ENCODE measurements at regions not wholly inside any gene's neighbourhood (a gene's known extent, or its start where the extent isn't known, plus 50 kb on each side); places are given as distances from the start of the nearest gene placed in this dataset.

DNA sequence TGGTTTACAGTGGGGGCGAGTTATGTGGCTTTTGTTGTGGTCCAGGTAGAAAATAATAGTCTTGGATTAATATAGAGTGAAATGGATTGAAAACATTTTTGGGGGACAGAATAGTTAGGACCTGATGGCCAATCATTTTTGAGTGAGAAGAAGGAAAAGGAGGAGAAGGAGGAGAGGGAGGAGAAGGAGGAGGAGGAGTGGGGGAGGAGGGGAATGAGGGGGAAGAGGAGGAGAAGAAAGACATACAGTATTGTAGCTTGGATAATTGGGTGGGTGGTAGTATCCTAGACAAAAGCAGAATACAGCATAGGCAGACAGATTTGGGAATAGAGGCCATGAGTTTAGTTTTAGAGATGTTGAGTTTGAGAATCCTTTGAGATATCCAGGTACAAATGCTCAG is 101.6 kb downstream of the GATA6 start:
- DNase-seq, result no peak
- in situ Hi-C loops (cut with MboI; ENCODE audit: low pct_unique_long_range_greater_than_20kb, low sequenced_read_pairs), result no loop called here

- in situ Hi-C loops (cut with MboI; ENCODE audit: low pct_unique_long_range_greater_than_20kb, low sequenced_read_pairs), result no loop called here
- DNase-seq, result no peak
These were observed 99.3 kb downstream of the GATA6 start for GRCh38 chr18:22268641-22269128.

DNA sequence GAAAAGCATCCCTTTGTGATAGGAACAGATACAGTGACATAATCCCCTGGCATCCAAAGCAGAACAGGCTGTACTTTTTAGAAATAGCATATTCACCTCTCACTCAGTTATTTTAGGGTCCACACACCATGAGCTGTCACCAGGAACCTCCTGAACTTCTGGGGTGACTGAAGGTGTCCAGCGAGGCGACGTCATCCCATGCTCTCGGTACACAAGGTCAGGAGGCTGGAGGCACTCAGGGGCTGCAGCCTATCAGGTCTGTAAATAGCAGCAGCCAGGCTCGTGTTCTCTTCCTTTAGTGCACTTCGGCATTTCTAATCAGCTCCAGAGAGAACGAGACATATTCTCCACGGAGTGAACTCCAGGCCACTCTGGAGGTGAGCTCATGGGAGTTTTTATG is 98.3 kb downstream of the GATA6 start:
- DNase-seq, result no peak
- in situ Hi-C loops (cut with MboI; ENCODE audit: low pct_unique_long_range_greater_than_20kb, low sequenced_read_pairs), result no loop called here

- in situ Hi-C loops (cut with MboI; ENCODE audit: low pct_unique_long_range_greater_than_20kb, low sequenced_read_pairs), result no loop called here
- DNase-seq, result no peak
These were observed 97.8 kb downstream of the GATA6 start for GRCh38 chr18:22267225-22267624.

- in situ Hi-C loops (cut with MboI; ENCODE audit: low pct_unique_long_range_greater_than_20kb, low sequenced_read_pairs), result no loop called here
- DNase-seq, result no peak
These were observed 96.4 kb downstream of the GATA6 start for GRCh38 chr18:22265838-22266237.

DNA sequence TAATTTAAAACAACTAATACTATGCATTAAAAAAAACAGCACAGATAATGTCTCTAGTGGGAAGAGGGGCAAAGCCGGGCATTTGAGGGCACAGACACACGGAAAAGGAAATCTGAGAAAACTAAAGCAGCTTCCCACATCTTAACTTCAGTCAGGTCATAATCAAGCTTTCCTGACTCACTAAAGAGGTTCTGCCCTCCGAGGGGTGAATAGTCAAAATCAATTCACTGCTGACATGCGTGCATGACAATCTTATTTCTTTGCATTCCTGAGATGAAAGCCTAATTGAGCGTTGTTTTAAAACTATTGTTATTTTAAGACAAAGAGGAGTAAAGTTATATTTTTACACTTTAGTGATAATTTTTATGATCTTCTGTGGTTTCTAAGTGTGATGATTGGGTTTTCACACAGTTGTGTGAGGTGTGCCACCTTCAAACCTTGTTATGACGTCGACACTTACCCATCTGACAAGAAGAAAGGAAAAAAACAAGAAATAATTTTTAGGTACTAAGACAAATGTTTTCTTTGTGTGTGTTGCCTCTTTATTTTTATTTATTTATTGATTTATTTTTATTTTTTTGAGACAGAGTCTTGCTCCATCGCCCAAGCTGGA is 90.9 kb downstream of the GATA6 start:
- in situ Hi-C loops (cut with MboI; ENCODE audit: low pct_unique_long_range_greater_than_20kb, low sequenced_read_pairs), result no loop called here
- DNase-seq, result no peak

- no peak for DNase-seq
- in situ Hi-C loops (cut with MboI; ENCODE audit: low pct_unique_long_range_greater_than_20kb, low sequenced_read_pairs), result no loop called here
These were observed 87.7 kb downstream of the GATA6 start for GRCh38 chr18:22257022-22257543.

GRCh38 chr18:22254088-22254487 is 84.7 kb downstream of the GATA6 start:
- in situ Hi-C loops (cut with MboI; ENCODE audit: low pct_unique_long_range_greater_than_20kb, low sequenced_read_pairs), result no loop called here
- DNase-seq, result no peak

DNA sequence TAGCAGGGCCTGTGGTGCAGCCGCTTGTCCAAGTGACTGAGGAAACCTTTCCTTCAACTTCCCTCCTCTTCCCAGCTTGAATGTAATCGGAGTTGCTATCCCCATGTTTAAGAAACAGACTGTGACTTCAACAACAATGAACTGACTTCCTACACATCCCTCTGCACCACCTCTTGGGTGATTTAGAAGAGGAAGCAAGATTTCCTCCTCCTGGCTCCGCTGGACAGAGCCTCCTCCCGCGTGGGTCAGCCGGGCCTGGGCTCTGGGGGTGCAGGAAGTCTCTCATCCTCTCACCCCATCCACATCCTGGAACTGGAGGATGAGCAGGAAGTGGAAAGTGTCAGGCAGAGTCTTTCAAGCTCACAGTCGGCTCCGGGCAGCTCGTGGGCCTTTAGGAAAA is 84.3 kb downstream of the GATA6 start:
- in situ Hi-C loops (cut with MboI; ENCODE audit: low pct_unique_long_range_greater_than_20kb, low sequenced_read_pairs), result no loop called here
- no peak for DNase-seq

DNA sequence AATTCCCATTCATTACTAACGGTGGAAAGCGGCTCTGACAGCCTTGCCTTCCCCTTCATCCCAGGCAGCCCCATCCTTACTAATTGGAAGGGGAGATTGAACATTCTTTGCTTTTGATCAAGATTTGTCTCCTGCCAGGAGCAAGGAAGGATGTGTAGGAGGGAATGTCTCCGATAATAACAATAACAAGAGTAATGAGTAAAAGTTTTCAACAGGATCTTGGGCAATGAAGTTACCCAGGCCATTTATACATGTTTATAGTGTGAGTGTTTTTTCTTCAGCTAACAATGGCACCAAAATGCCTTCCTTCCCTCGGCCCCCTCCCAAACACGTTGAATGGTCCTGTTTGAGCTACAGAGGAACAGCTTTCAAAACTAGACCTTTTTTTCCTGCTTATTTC is 83.8 kb downstream of the GATA6 start:
- in situ Hi-C loops (cut with MboI; ENCODE audit: low pct_unique_long_range_greater_than_20kb, low sequenced_read_pairs), result no loop called here
- DNase-seq, result no peak

Measured in KBM-7 (cell line).